Gastrocnemius medialis (tissue), 4 donors: ENCODE measurements at regions not wholly inside any gene's neighbourhood (a gene's known extent, or its start where the extent isn't known, plus 50 kb on each side); places are given as distances from the start of the nearest gene placed in this dataset.

Experiments
- ATAC-seq, 2 donors: fragments of 150-250 bp; one replicate each; pipeline ENCODE4 v1.9.1; 2016
- DNase-seq, 2 donors: peaks; one replicate each; pipeline ENCODE4 v3.0.0-alpha.2; 2019
- H3K27ac ChIP-seq, 4 donors: fragments of 200-600 bp; sonication (generic); 1 replicate in 1 of 4; 2 replicates in 3 of 4; pipeline ENCODE4 v1.5.1; 2016 to 2018; ENCODE audit warnings: mild to moderate bottlenecking in 2 of 4, moderate library complexity in 1 of 4
- H3K27me3 ChIP-seq, 3 donors: fragments of 200-600 bp; sonication (generic) in 2 of 3; 1 replicate in 1 of 3; 2 replicates in 2 of 3; pipeline versions ENCODE4 v1.5.1 to v1.6.0; 2016 to 2019; ENCODE audit warnings: mild to moderate bottlenecking in 1 of 3, moderate library complexity in 1 of 3
- H3K36me3 ChIP-seq, 2 donors: fragments of 200-600 bp; sonication (generic) in 1 of 2; one replicate each; pipeline ENCODE4 v1.5.1; 2017 to 2018
- H3K4me1 ChIP-seq, 2 donors: fragments of 200-600 bp; sonication (generic) in 1 of 2; one replicate each; pipeline ENCODE4 v1.5.1; 2016 to 2017; ENCODE audit warnings: mild to moderate bottlenecking in 2 of 2
- H3K4me3 ChIP-seq, 4 donors: fragments of 200-600 bp; sonication (generic) in 3 of 4; 1 replicate in 1 of 4; 2 replicates in 3 of 4; pipeline ENCODE4 v1.5.1; 2016 to 2019; ENCODE audit warnings: mild to moderate bottlenecking in 2 of 4
- H3K9me3 ChIP-seq, 3 donors: fragments of 200-600 bp; sonication (generic) in 2 of 3; 1 replicate in 1 of 3; 2 replicates in 2 of 3; pipeline ENCODE4 v1.5.1; 2016 to 2019
- POLR2A ChIP-seq, 2 donors: fragments of 450-650 bp; IDR thresholded peaks; one replicate each; pipeline ENCODE4 v1.6.1; 2017; ENCODE audit warnings: antibody characterized with exemption in 2 of 2, mild to moderate bottlenecking in 2 of 2, moderate library complexity in 2 of 2
- in situ Hi-C, 4 donors: fragments of 200-750 bp; cut with MboI; loops; one replicate each; pipeline versions ENCODE4 v1.15.0 to v1.8.0; 2017; ENCODE audit warnings: low sequenced_read_pairs in 4 of 4
- intact Hi-C: fragments of 100-400 bp; cut with DNase I; formaldehyde crosslinking; loops from one replicate; pipeline ENCODE4 v1.15.1; 2023; ENCODE audit warnings: low total_unique reads
- TF ChIP-seq, protein P1 (sequence below), 5 experiments: fragments of 450-650 bp in 3 of 5; fragments of 200-600 bp in 2 of 5; sonication (generic) in 2 of 5; IDR thresholded peaks in 4 of 5; conservative IDR thresholded peaks in 1 of 5; 1 replicate in 4 of 5; 2 replicates in 1 of 5; pipeline ENCODE4 v1.5.1; 2016 to 2019; ENCODE audit warnings: antibody characterized with exemption in 5 of 5, mild to moderate bottlenecking in 3 of 5, moderate library complexity in 3 of 5

DNA sequence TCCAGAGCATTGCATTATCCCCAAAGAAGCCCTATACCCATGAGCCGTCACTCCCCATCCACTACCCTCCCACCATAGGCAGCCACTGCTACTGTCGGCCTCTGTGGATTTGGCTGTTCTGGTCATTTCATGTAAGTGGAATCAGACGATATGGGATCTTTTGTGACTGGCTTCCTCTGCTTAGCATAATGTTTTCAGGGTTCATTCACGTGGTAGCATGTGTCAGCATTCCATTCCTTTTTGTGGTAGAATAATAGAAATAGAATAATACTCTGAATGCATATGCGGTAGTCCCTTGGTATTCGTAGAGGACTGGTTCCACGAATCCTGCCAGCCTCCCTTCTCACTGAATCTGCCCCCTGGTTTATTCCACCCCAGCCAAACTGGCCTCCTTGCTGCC, 402.6 kb upstream of the SULF2 start:
- Histone ChIP-seq H3K36me3 (no peaks in the 10 kb centered on the region), H3K9me3 (no peaks in the 10 kb centered on the region), H3K27me3 (no peaks in the 10 kb centered on the region), H3K4me3 (no peak overlapping the region), H3K27ac (no peak overlapping the region), H3K4me1 (no peaks in the 10 kb centered on the region)
- ATAC-seq (no peak), DNase-seq (no peak)
- intact Hi-C loops: no loop called here
- no peak for TF ChIP-seq POLR2A (IDR thresholded peaks at IDR 0.05)
- TF ChIP-seq, protein P1, sequence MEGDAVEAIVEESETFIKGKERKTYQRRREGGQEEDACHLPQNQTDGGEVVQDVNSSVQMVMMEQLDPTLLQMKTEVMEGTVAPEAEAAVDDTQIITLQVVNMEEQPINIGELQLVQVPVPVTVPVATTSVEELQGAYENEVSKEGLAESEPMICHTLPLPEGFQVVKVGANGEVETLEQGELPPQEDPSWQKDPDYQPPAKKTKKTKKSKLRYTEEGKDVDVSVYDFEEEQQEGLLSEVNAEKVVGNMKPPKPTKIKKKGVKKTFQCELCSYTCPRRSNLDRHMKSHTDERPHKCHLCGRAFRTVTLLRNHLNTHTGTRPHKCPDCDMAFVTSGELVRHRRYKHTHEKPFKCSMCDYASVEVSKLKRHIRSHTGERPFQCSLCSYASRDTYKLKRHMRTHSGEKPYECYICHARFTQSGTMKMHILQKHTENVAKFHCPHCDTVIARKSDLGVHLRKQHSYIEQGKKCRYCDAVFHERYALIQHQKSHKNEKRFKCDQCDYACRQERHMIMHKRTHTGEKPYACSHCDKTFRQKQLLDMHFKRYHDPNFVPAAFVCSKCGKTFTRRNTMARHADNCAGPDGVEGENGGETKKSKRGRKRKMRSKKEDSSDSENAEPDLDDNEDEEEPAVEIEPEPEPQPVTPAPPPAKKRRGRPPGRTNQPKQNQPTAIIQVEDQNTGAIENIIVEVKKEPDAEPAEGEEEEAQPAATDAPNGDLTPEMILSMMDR (IDR thresholded peaks at IDR 0.05 in 4 of 5, conservative IDR thresholded peaks at IDR 0.05 in 1 of 5): no peak
- in situ Hi-C loops: no loop called here

DNA sequence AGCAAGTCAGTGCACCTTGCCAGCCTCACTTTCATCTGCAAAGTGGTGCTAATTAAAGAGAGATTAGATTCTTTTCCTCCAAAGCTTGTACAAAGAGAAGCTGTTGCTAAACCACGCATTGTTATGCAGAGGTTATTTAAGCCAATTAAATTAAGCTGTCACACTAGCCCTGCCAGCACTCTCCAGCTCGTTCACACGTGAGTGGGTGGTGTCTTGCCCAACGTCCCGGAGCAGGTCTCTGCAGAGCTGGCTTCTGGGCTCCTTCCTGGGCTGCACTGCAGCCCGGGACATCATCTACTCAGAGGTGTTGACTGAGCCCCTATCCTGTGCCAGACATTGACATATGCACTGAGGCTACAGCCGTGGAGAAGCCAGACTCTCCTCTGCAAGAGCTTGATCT, 401.6 kb upstream of the SULF2 start:
- TF ChIP-seq POLR2A (IDR thresholded peaks at IDR 0.05): no peak
- TF ChIP-seq, protein P1 (IDR thresholded peaks at IDR 0.05 in 4 of 5, conservative IDR thresholded peaks at IDR 0.05 in 1 of 5): no peak
- no peaks in the 10 kb centered on the region for H3K27me3 ChIP-seq
- DNase-seq (no peak), ATAC-seq (no peak)
- no peak overlapping the region for H3K4me3 ChIP-seq
- no peaks in the 10 kb centered on the region for H3K4me1 ChIP-seq
- no peaks in the 10 kb centered on the region for H3K36me3 ChIP-seq
- no peak overlapping the region for H3K27ac ChIP-seq
- no peaks in the 10 kb centered on the region for H3K9me3 ChIP-seq
- in situ Hi-C loops: no loop called here
- intact Hi-C loops: no loop called here

DNA sequence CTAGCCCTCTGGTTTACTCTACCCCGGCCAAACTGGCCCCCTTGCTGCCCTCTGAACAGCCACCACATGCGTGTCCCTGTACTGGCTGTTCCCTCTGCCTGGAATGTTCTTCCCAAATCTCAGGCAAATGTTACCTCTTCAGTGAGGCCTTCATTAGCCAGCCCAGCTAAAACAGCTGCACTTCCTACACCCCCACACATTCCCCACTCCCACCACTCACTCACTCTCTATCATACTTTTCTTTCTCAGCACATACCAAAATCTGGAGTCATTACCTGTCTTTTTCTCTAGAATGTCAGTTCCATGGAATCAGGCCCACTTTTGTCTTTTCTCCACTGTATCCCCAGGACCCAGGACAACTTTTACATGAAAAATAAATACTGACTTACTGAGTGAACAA, 401.2 kb upstream of the SULF2 start:
- no peaks in the 10 kb centered on the region for H3K36me3 ChIP-seq
- DNase-seq (no peak), ATAC-seq (no peak)
- TF ChIP-seq POLR2A (IDR thresholded peaks at IDR 0.05): no peak
- TF ChIP-seq, protein P1 (IDR thresholded peaks at IDR 0.05 in 4 of 5, conservative IDR thresholded peaks at IDR 0.05 in 1 of 5): no peak
- no peak overlapping the region for H3K4me3 ChIP-seq
- intact Hi-C loops (no loop called here), in situ Hi-C loops (no loop called here)
- H3K27me3 ChIP-seq: no peaks in the 10 kb centered on the region
- H3K4me1 ChIP-seq: no peaks in the 10 kb centered on the region
- H3K27ac ChIP-seq: no peak overlapping the region
- H3K9me3 ChIP-seq: no peaks in the 10 kb centered on the region

DNA sequence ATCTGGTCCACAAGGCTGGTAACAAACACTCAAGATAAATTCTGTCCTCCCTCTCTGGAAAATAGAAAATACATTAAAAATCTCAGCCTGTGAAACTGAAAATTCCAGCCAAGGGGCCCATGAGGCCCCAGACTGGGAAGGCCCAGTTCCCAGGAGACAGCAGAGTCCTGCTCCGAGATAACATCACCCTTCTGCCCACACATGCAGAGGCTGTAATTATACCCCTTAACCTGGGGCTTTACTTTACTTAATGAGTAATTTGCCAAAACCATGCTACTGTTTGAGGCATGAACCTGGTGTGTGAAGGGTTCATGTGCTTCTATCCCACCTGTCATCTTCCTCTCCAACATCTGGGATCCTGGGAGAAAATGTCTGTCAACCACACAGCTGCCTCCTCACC, 398.9 kb upstream of the SULF2 start:
- Histone ChIP-seq H3K9me3 (no peaks in the 10 kb centered on the region), H3K36me3 (no peaks in the 10 kb centered on the region), H3K27me3 (no peaks in the 10 kb centered on the region), H3K4me1 (no peaks in the 10 kb centered on the region), H3K27ac (no peak overlapping the region), H3K4me3 (no peak overlapping the region)
- in situ Hi-C loops: no loop called here
- intact Hi-C loops: no loop called here
- ATAC-seq: no peak
- TF ChIP-seq POLR2A (IDR thresholded peaks at IDR 0.05): no peak
- TF ChIP-seq, protein P1 (IDR thresholded peaks at IDR 0.05 in 4 of 5, conservative IDR thresholded peaks at IDR 0.05 in 1 of 5): no peak
- DNase-seq: no peak

DNA sequence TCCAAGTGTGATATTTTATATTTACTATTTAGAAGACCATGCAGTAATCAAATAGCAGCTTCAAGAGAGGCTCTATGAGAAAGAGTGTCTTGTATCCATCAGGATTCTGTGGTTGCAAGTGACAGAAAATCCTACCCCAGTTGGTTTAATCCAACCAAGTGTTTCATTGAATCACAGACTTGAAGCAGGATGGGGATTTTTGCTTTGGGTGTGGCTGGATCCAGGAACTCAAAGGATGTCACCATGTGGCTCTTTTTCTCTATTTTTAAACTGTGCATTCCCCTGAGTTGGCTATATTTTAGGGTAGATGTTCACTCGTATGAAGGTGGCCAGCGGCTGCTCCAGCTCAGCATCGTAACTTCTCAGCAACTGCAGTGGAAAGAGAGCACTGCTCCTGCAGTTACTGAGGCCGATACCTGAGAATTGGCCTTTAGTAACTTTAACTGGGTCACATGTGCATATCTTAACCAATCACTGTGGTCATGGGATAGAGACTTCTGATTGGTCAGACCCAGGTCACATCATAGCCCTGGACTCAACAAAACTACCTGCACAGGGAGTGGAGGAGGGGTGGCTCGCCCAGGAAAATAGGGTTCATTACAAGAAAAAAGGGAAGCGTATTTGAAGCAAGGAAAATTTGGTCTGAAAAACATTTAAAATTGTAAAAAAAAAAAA, 396.1 kb upstream of the SULF2 start:
- Histone ChIP-seq H3K4me1 (no peaks in the 10 kb centered on the region), H3K9me3 (no peaks in the 10 kb centered on the region), H3K36me3 (no peaks in the 10 kb centered on the region), H3K27ac (no peak overlapping the region), H3K27me3 (no peaks in the 10 kb centered on the region), H3K4me3 (no peak overlapping the region)
- DNase-seq: no peak
- ATAC-seq: no peak
- intact Hi-C loops: no loop called here
- TF ChIP-seq, protein P1 (IDR thresholded peaks at IDR 0.05 in 4 of 5, conservative IDR thresholded peaks at IDR 0.05 in 1 of 5): no peak
- no peak for TF ChIP-seq POLR2A (IDR thresholded peaks at IDR 0.05)
- in situ Hi-C loops: no loop called here
